ENCODE measurements at regions not wholly inside any gene's neighbourhood (a gene's known extent, or its start where the extent isn't known, plus 50 kb on each side); places are given as distances from the start of the nearest gene placed in this dataset.

DNA sequence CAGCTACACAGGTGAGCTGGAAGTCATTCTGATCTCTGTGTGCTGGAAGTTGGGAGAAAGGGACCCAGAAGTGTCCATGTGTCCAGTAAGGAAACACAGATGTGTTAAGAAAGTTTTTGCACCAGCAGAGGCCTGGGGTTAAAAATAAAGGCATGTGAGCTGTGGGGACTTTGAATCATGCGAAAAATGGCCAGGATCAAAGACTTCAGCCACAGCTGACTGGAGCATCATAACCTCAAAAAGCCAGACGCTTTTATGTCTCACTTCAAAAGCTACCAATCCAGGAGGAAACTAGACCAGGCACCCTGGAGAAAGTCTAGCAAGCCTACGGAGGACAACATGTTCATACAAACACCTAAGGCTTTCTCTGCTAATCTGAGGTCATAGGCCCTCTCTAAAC, 503.6 kb upstream of the REG3G start:
- TF ChIP-seq CTCF (IDR thresholded peaks at IDR 0.05), result no peak
- TF ChIP-seq, protein P1, sequence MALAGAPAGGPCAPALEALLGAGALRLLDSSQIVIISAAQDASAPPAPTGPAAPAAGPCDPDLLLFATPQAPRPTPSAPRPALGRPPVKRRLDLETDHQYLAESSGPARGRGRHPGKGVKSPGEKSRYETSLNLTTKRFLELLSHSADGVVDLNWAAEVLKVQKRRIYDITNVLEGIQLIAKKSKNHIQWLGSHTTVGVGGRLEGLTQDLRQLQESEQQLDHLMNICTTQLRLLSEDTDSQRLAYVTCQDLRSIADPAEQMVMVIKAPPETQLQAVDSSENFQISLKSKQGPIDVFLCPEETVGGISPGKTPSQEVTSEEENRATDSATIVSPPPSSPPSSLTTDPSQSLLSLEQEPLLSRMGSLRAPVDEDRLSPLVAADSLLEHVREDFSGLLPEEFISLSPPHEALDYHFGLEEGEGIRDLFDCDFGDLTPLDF (CRISPR knock-in tag; IDR thresholded peaks at IDR 0.05), result no peak
